Sigmoid colon (tissue), 4 donors: ENCODE measurements at regions not wholly inside any gene's neighbourhood (a gene's known extent, or its start where the extent isn't known, plus 50 kb on each side); places are given as distances from the start of the nearest gene placed in this dataset.

Experiments
- EP300 ChIP-seq, 4 donors: sonication (generic); formaldehyde crosslinking; IDR thresholded peaks; one replicate each; pipeline ENCODE4 v1.6.1; 2017; ENCODE audit warnings: antibody characterized with exemption in 4 of 4
- POLR2A ChIP-seq, 2 donors: fragments of 450-650 bp; IDR thresholded peaks; one replicate each; pipeline ENCODE4 v1.6.1; 2016; ENCODE audit warnings: antibody characterized with exemption in 2 of 2, mild to moderate bottlenecking in 2 of 2, moderate library complexity in 2 of 2
- POLR2AphosphoS5 ChIP-seq, 4 donors: sonication (generic); formaldehyde crosslinking; IDR thresholded peaks; one replicate each; pipeline ENCODE4 v1.6.1; 2017; ENCODE audit warnings: antibody characterized with exemption in 4 of 4
- TF ChIP-seq, protein P1 (sequence below), 4 experiments: fragments of 450-650 bp in 3 of 4; fragments of 200-600 bp in 1 of 4; IDR thresholded peaks; one replicate each; pipeline ENCODE4 v1.5.1; 2016 to 2019; ENCODE audit warnings: antibody characterized with exemption in 4 of 4, mild to moderate bottlenecking in 3 of 4, moderate library complexity in 2 of 4

- no peak for TF ChIP-seq POLR2AphosphoS5 (IDR thresholded peaks at IDR 0.05)
- TF ChIP-seq POLR2A (IDR thresholded peaks at IDR 0.05): no peak
- TF ChIP-seq, protein P1, sequence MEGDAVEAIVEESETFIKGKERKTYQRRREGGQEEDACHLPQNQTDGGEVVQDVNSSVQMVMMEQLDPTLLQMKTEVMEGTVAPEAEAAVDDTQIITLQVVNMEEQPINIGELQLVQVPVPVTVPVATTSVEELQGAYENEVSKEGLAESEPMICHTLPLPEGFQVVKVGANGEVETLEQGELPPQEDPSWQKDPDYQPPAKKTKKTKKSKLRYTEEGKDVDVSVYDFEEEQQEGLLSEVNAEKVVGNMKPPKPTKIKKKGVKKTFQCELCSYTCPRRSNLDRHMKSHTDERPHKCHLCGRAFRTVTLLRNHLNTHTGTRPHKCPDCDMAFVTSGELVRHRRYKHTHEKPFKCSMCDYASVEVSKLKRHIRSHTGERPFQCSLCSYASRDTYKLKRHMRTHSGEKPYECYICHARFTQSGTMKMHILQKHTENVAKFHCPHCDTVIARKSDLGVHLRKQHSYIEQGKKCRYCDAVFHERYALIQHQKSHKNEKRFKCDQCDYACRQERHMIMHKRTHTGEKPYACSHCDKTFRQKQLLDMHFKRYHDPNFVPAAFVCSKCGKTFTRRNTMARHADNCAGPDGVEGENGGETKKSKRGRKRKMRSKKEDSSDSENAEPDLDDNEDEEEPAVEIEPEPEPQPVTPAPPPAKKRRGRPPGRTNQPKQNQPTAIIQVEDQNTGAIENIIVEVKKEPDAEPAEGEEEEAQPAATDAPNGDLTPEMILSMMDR (IDR thresholded peaks at IDR 0.05): no peak
- TF ChIP-seq EP300 (IDR thresholded peaks at IDR 0.05): no peak
Observed at GRCh38 chr12:108409481-108409880, 70.4 kb upstream of the CMKLR1 start.
